ENCODE measurements at regions not wholly inside any gene's neighbourhood (a gene's known extent, or its start where the extent isn't known, plus 50 kb on each side); places are given as distances from the start of the nearest gene placed in this dataset.

- no peak for TF ChIP-seq EP300 (IDR thresholded peaks at IDR 0.05)
- TF ChIP-seq POLR2A (IDR thresholded peaks at IDR 0.05), result no peak
Measured at GRCh38 chr17:36732351-36732750, 131.0 kb downstream of the MRM1 start.
